GM12873 (cell line): ENCODE measurements at regions not wholly inside any gene's neighbourhood (a gene's known extent, or its start where the extent isn't known, plus 50 kb on each side); places are given as distances from the start of the nearest gene placed in this dataset.

Experiments
- CTCF ChIP-seq: IDR thresholded peaks from 2 replicates; pipeline ENCODE4 v1.5.1; 2012; ENCODE audit warnings: low read depth, mild to moderate bottlenecking, moderate library complexity, low read length, control low read depth; ENCODE audit not compliant: insufficient read depth; ENCODE audit errors: missing control alignments

- TF ChIP-seq CTCF: no peak
These were observed 59.8 kb downstream of the PMAIP1 start for GRCh38 chr18:59959606-59960005.

DNA sequence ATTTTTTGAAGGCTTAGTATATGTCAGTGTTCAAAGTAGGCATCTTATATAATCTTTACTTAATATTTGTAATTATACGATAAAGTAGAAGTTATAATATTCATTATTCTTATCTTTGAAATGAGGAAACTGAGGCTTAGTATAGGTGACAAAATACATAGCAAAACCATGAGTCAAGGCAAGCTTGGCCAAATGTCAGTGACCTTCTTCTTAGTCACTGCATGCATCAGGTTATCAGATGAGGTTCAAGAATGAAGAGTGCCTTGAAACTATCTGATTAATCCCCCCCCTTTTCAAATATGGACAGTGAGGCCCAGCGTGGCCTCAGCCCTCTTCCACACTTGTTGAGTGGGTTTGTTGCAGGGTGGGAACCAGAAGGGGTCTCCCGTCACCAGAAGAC lies 59.3 kb downstream of the PMAIP1 start:
- TF ChIP-seq CTCF: no peak

- no peak for TF ChIP-seq CTCF
These were observed 58.2 kb downstream of the PMAIP1 start for GRCh38 chr18:59957957-59958356.

GRCh38 chr18:59954755-59955156 lies 55.0 kb downstream of the PMAIP1 start:
- no peak for TF ChIP-seq CTCF

DNA sequence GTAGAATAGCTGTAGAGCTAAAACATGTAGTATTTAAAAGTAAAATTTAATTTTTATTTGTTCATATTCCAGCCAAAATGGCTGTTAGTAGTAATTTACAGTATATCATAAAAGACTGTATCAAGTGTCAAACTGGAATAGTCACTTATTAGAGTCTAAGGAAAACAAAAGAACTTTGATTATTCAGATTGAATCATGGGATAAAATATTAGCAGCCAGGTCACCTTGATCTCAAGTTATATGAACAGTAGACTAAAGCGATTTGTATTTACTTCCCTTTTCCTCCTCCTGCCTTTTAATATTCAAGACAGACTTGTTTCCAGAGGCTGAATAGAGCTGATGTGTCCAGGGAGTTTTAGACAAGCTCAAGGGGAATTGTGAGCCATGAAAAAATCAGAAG lies 54.4 kb downstream of the PMAIP1 start:
- TF ChIP-seq CTCF: no peak
